ENCODE measurements at regions not wholly inside any gene's neighbourhood (a gene's known extent, or its start where the extent isn't known, plus 50 kb on each side); places are given as distances from the start of the nearest gene placed in this dataset.

DNA sequence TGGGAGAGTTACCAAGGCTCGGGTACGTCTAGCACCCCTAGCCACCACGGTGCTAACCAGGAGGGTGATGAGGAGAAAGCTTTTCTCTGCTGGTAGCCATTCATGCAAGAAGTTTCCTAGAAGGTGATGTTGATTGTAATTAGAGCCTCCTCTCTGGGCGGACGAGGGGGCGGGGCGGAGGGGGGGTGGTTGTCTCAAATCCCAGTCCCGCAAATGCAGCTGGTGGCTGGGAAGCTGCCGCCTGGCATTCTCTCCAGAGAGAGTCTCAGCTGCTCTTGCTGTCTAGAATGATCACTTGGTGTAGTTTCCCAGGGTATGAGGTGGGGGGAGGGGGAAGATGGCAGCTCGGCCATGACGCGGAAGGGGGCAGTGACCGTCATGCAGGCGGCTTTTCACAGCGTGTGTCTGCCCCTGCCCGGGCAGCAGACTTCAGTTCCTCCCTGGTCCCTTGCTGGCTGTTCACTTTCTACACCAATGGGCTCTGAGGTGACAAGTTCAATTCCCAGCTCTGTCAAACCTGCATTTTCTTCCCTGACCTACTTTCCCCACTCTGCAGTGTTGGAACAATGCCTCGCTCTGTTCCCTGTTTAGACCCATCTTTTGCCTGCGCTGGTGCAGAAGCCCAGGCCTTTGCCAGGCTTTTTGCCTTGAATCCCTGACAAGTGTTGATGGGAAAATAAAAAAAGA lies 61.5 kb upstream of the KLF7 start:
- no peak for TF ChIP-seq NFIC (IDR thresholded peaks at IDR 0.05)
- TF ChIP-seq MAFG (tag; conservative IDR thresholded peaks at IDR 0.05), result no peak

Measured in K562 (cell line).